ENCODE measurements at regions not wholly inside any gene's neighbourhood (a gene's known extent, or its start where the extent isn't known, plus 50 kb on each side); places are given as distances from the start of the nearest gene placed in this dataset.
A peak's percentile ranks its signal among the peaks of the same experiment; 100 is the strongest.

- Mint-ChIP-seq H3K27ac (peak overlapping the region; percentile 86), H3K4me3 (peak overlapping the region; percentile 62), H3K27me3 (no peaks in the 10 kb centered on the region), H3K4me1 (peaks cover 82% of the 10 kb centered on the region), H3K9me3 (ENCODE audit: insufficient read depth) (peaks cover 22% of the 10 kb centered on the region)
- peak overlapping the region; percentile 57 for H3K4me2 ChIP-seq (replicated peaks; ENCODE audit: low read depth, low read length, poor library complexity, severe bottlenecking)
- H3K9ac ChIP-seq (ENCODE audit: low read length) = peak overlapping the region; percentile 42
- no peak for ATAC-seq (ENCODE audit: low read depth)
- H3K27ac ChIP-seq (ENCODE audit: low read length in 2 of 2) = peak overlapping the region; percentile 99
- peaks cover 70 to 73% of the 10 kb centered on the region in 2 donors for H3K4me1 ChIP-seq (ENCODE audit: control insufficient read depth in 2 of 2, insufficient read depth in 2 of 2, low read length in 2 of 2)
- TF ChIP-seq CTCF (IDR thresholded peaks at IDR 0.05) (no peak), EZH2 (IDR thresholded peaks at IDR 0.05; ENCODE audit: borderline replicate concordance, insufficient read depth, low read depth, low read length, poor library complexity, severe bottlenecking) (no peak)
- H3K27me3 ChIP-seq (replicated peaks in 1 of 4; ENCODE audit: control extremely low read depth in 1 of 4, control insufficient read depth in 3 of 4, insufficient read depth in 4 of 4, low read length in 3 of 4) = no peaks in the 10 kb centered on the region
- ChIA-PET CTCF (interaction anchor here (1.1 to 3.4 kb wide), 5 partner anchors 11 to 534 kb away, joined by 3 to 17 read pairs (median 5); no protein-coding TSS in a partner anchor), POLR2A (interaction anchor here (2.7 to 2.9 kb wide), 2 partner anchors 11 to 153 kb away, joined by 19 to 34 read pairs; no protein-coding TSS in a partner anchor)
- H4K20me1 ChIP-seq (ENCODE audit: control insufficient read depth, insufficient read depth, low read length, poor library complexity, severe bottlenecking) = no peaks in the 10 kb centered on the region
- H3K36me3 ChIP-seq (replicated peaks in 1 of 2; ENCODE audit: control extremely low read depth in 1 of 2, control insufficient read depth in 1 of 2, extremely low read depth in 1 of 2, insufficient read depth in 2 of 2, low read length in 1 of 2) = peaks cover 0 to 2% of the 10 kb centered on the region in 2 experiments
- intact Hi-C loops (cut with micrococcal nuclease) = loop anchor here (5.0 kb wide), 1 partner anchor 34 kb away; no protein-coding TSS in a partner anchor
- WGBS (ENCODE audit: insufficient coverage) = 67% methylated on average over 2 of the region's 4 CpGs
- peak overlapping the region in 2 of 5 experiments; percentile 26 to 40 for H3K4me3 ChIP-seq (ENCODE audit: control extremely low read depth in 1 of 5, extremely low read depth in 1 of 5, insufficient read depth in 1 of 5, low read depth in 2 of 5, low read length in 4 of 5)
- peak; percentile 51 for DNase-seq
- H2AFZ ChIP-seq (ENCODE audit: insufficient read depth, low read depth, low read length, poor library complexity, severe bottlenecking) = no peak overlapping the region
- peaks cover 1 to 43% (median 6%) of the 10 kb centered on the region in 3 donors for H3K9me3 ChIP-seq (ENCODE audit: control extremely low read depth in 1 of 3, control insufficient read depth in 2 of 3, insufficient read depth in 1 of 3, low read length in 2 of 3)
- H3K79me2 ChIP-seq (ENCODE audit: control insufficient read depth, insufficient read depth, low read length) = peaks cover 36% of the 10 kb centered on the region
Observed at GRCh38 chr2:230600881-230601280, 111.8 kb upstream of the CAB39 start.

DNA sequence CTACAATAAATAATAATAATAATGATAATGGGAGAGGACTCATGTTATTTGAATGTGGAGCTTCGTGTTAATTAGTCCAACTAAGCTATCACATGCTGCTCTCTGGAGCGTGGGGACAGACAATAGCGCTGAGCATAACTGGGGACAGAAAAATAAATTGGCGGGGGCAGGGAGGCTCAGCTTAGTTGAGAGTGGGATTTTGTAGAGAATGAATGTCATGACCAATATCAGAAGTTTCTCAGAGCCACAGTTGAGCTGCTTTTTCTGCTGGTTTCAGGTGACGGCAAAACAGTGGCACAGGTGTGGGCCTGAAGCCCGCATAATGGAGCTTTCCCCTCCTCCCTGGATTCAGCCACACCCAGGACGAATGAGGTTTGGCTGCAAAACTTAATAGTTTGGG, 111.1 kb upstream of the CAB39 start:
- Histone ChIP-seq H3K4me2 (replicated peaks; ENCODE audit: low read depth, low read length, poor library complexity, severe bottlenecking) (peak overlapping the region; percentile 57), H3K4me3 (ENCODE audit: control extremely low read depth in 1 of 5, extremely low read depth in 1 of 5, insufficient read depth in 1 of 5, low read depth in 2 of 5, low read length in 4 of 5) (peak overlapping the region in 1 of 5 experiments; percentile 24), H3K79me2 (ENCODE audit: control insufficient read depth, insufficient read depth, low read length) (peaks cover 36% of the 10 kb centered on the region), H3K27ac (ENCODE audit: low read length in 2 of 2) (peak overlapping the region; percentile 99), H4K20me1 (ENCODE audit: control insufficient read depth, insufficient read depth, low read length, poor library complexity, severe bottlenecking) (no peaks in the 10 kb centered on the region), H2AFZ (ENCODE audit: insufficient read depth, low read depth, low read length, poor library complexity, severe bottlenecking) (no peak overlapping the region), H3K4me1 (ENCODE audit: control insufficient read depth in 2 of 2, insufficient read depth in 2 of 2, low read length in 2 of 2) (peaks cover 70 to 72% of the 10 kb centered on the region in 2 donors), H3K27me3 (replicated peaks in 1 of 4; ENCODE audit: control extremely low read depth in 1 of 4, control insufficient read depth in 3 of 4, insufficient read depth in 4 of 4, low read length in 3 of 4) (no peaks in the 10 kb centered on the region), H3K9ac (ENCODE audit: low read length) (no peak overlapping the region), H3K36me3 (replicated peaks in 1 of 2; ENCODE audit: control extremely low read depth in 1 of 2, control insufficient read depth in 1 of 2, extremely low read depth in 1 of 2, insufficient read depth in 2 of 2, low read length in 1 of 2) (peaks cover 0 to 2% of the 10 kb centered on the region in 2 experiments), H3K9me3 (ENCODE audit: control extremely low read depth in 1 of 3, control insufficient read depth in 2 of 3, insufficient read depth in 1 of 3, low read length in 2 of 3) (peaks cover 1 to 43% (median 9%) of the 10 kb centered on the region in 3 donors)
- no peak for TF ChIP-seq EZH2 (IDR thresholded peaks at IDR 0.05; ENCODE audit: borderline replicate concordance, insufficient read depth, low read depth, low read length, poor library complexity, severe bottlenecking)
- TF ChIP-seq CTCF (IDR thresholded peaks at IDR 0.05) = no peak
- WGBS (ENCODE audit: insufficient coverage) = 36% methylated on average over 3 of the region's 7 CpGs
- no peaks in the 10 kb centered on the region for H3K27me3 Mint-ChIP-seq
- intact Hi-C loops (cut with micrococcal nuclease) = loop anchor here (5.0 kb wide), 1 partner anchor 34 kb away; no protein-coding TSS in a partner anchor
- peak overlapping the region; percentile 62 for H3K4me3 Mint-ChIP-seq
- DNase-seq (peak; percentile 56), ATAC-seq (ENCODE audit: low read depth) (peak; percentile 9)
- peak overlapping the region; percentile 99 for H3K27ac Mint-ChIP-seq
- H3K9me3 Mint-ChIP-seq (ENCODE audit: insufficient read depth) = peaks cover 25% of the 10 kb centered on the region
- peaks cover 82% of the 10 kb centered on the region for H3K4me1 Mint-ChIP-seq
- ChIA-PET CTCF (interaction anchor here (1.1 to 3.4 kb wide), 8 partner anchors 8 to 534 kb away, joined by 3 to 17 read pairs (median 6); no protein-coding TSS in a partner anchor), POLR2A (interaction anchor here (0.6 to 2.9 kb wide), 5 partner anchors 12 to 189 kb away, joined by 3 to 34 read pairs (median 5); no protein-coding TSS in a partner anchor)

Measured in B cell (primary cell).